OCI-LY3 (cell line): ENCODE measurements at regions not wholly inside any gene's neighbourhood (a gene's known extent, or its start where the extent isn't known, plus 50 kb on each side); places are given as distances from the start of the nearest gene placed in this dataset.

Experiments used
- H2AFZ ChIP-seq: fragments of 200-600, 300-600 bp; shearing (Covaris generic); 2 replicates; pipeline ENCODE4 v1.6.0; 2014; ENCODE audit warnings: antibody characterized with exemption, low read depth, low read length
- H3K27ac ChIP-seq: fragments of 200-600, 300-600 bp; sonication (generic); 2 replicates; pipeline ENCODE4 v1.5.1; 2014; ENCODE audit warnings: mild to moderate bottlenecking, low read length, moderate library complexity, mixed read lengths
- H3K27me3 ChIP-seq: fragments of 200-600, 300-600 bp; sonication (generic); 2 replicates; pipeline ENCODE4 v1.6.1; 2014; ENCODE audit warnings: low read depth, low read length, mixed read lengths
- H3K36me3 ChIP-seq: fragments of 200-600, 300-600 bp; sonication (generic); replicated peaks from 2 replicates; pipeline ENCODE3; 2014; ENCODE audit warnings: low read depth, low read length, mixed read lengths
- H3K4me1 ChIP-seq: fragments of 300-600, 200-600 bp; sonication (generic); 2 replicates; pipeline ENCODE4 v1.6.1; 2014; ENCODE audit warnings: low read length, mixed read lengths
- H3K4me2 ChIP-seq: fragments of 200-600, 300-600 bp; sonication (generic); 2 replicates; pipeline ENCODE4 v1.6.1; 2014; ENCODE audit warnings: low read length, mixed read lengths
- H3K4me3 ChIP-seq: fragments of 300-600, 200-600 bp; sonication (generic); 2 replicates; pipeline ENCODE4 v1.5.1; 2014; ENCODE audit warnings: antibody characterized with exemption, mild to moderate bottlenecking, low read length, moderate library complexity
- H3K79me2 ChIP-seq: fragments of 300-600, 200-600 bp; shearing (Covaris generic); 2 replicates; pipeline ENCODE4 v1.6.1; 2014; ENCODE audit warnings: mild to moderate bottlenecking, low read length, mixed read lengths
- H3K9ac ChIP-seq: fragments of 300-600, 200-600 bp; shearing (Covaris generic); 2 replicates; pipeline ENCODE4 v1.6.0; 2014; ENCODE audit warnings: mild to moderate bottlenecking, low read length, moderate library complexity
- H3K9me3 ChIP-seq: fragments of 200-600, 300-600 bp; shearing (Covaris generic); 2 replicates; pipeline ENCODE4 v1.6.1; 2014; ENCODE audit warnings: low read length, mixed read lengths; ENCODE audit not compliant: insufficient read depth
- H4K20me1 ChIP-seq: fragments of 200-600, 300-600 bp; sonication (generic); 2 replicates; pipeline ENCODE4 v1.6.1; 2016; ENCODE audit warnings: low read length, mixed read lengths; ENCODE audit not compliant: insufficient read depth
- CTCF ChIP-seq: fragments of 200-600, 300-600 bp; sonication (generic); IDR thresholded peaks from 2 replicates; pipeline ENCODE4 v1.5.1; 2014; ENCODE audit warnings: antibody characterized with exemption, low read length, low read depth
- EZH2phosphoT487 ChIP-seq: fragments of 200-600 bp; shearing (Covaris generic); IDR thresholded peaks from 2 replicates; pipeline ENCODE4 v1.6.1; 2018; ENCODE audit warnings: antibody characterized with exemption, mixed run types, low read depth

DNA sequence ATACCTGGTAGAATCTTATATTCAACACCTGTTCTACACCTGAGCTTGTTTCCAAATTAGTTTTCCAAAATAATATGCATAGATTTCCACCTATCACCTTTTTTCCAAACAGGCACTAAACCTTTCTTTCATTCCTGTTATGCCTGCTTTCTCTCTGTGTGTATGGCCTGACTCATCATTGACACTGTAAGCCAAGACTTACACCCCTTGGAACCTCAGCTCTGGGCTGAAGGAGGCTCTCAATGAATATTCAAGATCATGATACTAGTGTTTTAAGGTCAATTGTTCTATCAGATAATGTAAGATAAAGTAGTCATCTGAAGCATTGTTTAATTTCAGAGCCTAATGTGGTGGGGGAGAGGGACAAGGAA is 1193.3 kb downstream of the FLRT2 start:
- TF ChIP-seq EZH2phosphoT487 (no peak), CTCF (no peak)

DNA sequence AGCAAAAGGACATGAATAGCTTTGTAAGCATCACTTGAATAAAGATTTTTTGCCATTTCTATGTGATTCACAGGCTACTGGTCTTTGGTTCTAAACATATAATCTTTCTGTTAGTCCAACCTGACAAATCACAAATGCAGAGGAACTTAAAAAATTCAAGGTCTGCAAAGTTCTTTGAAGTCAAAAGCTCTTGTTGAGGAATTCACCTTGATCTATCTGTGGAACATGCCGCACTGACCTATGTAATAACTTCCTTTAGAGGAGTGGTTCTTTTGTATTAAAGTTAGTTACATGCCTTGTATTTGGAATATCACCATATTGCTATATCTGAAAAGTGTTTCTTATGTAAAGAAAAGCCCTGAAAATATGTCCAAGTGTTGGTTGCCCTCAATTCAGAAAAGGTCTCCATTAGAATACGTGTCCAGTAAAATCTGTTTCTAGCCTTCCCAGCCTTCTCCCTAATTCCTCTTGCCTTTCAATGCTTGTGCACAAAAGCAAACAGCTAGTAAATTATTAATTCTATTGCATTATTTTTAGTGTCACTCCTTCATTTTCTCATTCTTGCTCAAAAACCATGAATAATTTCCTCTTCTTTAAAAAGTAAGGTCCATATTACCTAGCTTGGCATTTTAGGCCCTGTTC is 1192.8 kb downstream of the FLRT2 start:
- H3K79me2 ChIP-seq = no peaks in the 10 kb centered on the region
- no peaks in the 10 kb centered on the region for H3K4me1 ChIP-seq
- no peak overlapping the region for H3K9ac ChIP-seq
- no peaks in the 10 kb centered on the region for H3K27me3 ChIP-seq
- no peak overlapping the region for H3K4me3 ChIP-seq
- no peak overlapping the region for H3K4me2 ChIP-seq
- no peaks in the 10 kb centered on the region for H3K36me3 ChIP-seq
- H3K27ac ChIP-seq = no peak overlapping the region
- no peaks in the 10 kb centered on the region for H4K20me1 ChIP-seq
- TF ChIP-seq EZH2phosphoT487 (no peak), CTCF (no peak)
- no peak overlapping the region for H2AFZ ChIP-seq
- no peaks in the 10 kb centered on the region for H3K9me3 ChIP-seq

More for the DNA sequence above, 1193.3 kb downstream of the FLRT2 start:
- Histone ChIP-seq H3K9ac (no peak overlapping the region), H3K4me2 (no peak overlapping the region), H3K36me3 (no peaks in the 10 kb centered on the region), H3K27ac (no peak overlapping the region), H3K9me3 (no peaks in the 10 kb centered on the region), H3K4me3 (no peak overlapping the region), H3K79me2 (no peaks in the 10 kb centered on the region), H3K4me1 (no peaks in the 10 kb centered on the region), H3K27me3 (no peaks in the 10 kb centered on the region), H2AFZ (no peak overlapping the region), H4K20me1 (no peaks in the 10 kb centered on the region)

- Histone ChIP-seq H3K4me2 (no peak overlapping the region), H3K36me3 (no peaks in the 10 kb centered on the region), H3K79me2 (no peaks in the 10 kb centered on the region), H3K4me3 (no peak overlapping the region), H3K27me3 (no peaks in the 10 kb centered on the region), H3K9ac (no peak overlapping the region), H3K4me1 (no peaks in the 10 kb centered on the region), H2AFZ (no peak overlapping the region), H4K20me1 (no peaks in the 10 kb centered on the region), H3K27ac (no peak overlapping the region), H3K9me3 (no peaks in the 10 kb centered on the region)
- TF ChIP-seq CTCF (no peak), EZH2phosphoT487 (no peak)
Observed at GRCh38 chr14:86714575-86714974, 1184.6 kb downstream of the FLRT2 start.

- no peaks in the 10 kb centered on the region for H3K79me2 ChIP-seq
- H3K4me3 ChIP-seq = no peak overlapping the region
- no peaks in the 10 kb centered on the region for H3K9me3 ChIP-seq
- no peaks in the 10 kb centered on the region for H4K20me1 ChIP-seq
- H3K9ac ChIP-seq = no peak overlapping the region
- no peaks in the 10 kb centered on the region for H3K4me1 ChIP-seq
- no peak overlapping the region for H3K27ac ChIP-seq
- no peaks in the 10 kb centered on the region for H3K36me3 ChIP-seq
- TF ChIP-seq CTCF (no peak), EZH2phosphoT487 (no peak)
- no peak overlapping the region for H3K4me2 ChIP-seq
- no peak overlapping the region for H2AFZ ChIP-seq
- H3K27me3 ChIP-seq = no peaks in the 10 kb centered on the region
Observed at GRCh38 chr14:86714153-86714552, 1184.2 kb downstream of the FLRT2 start.
